Right ventricle myocardium superior (tissue), 1 donor: ENCODE measurements at regions not wholly inside any gene's neighbourhood (a gene's known extent, or its start where the extent isn't known, plus 50 kb on each side); places are given as distances from the start of the nearest gene placed in this dataset.
"Not testable (repeated sequence)": the region's sequence is repeated elsewhere in the genome, so short reads cannot be mapped to it uniquely, and the experiment has no call there.

Experiments used
- ATAC-seq: fragments of 200-7000 bp; cut with Tn5 transposase; one replicate; pipeline ENCODE4 v1.9.1; 2020; ENCODE audit warnings: mild to moderate bottlenecking; ENCODE audit not compliant: poor library complexity
- DNase-seq: peaks from one replicate; pipeline ENCODE4 v3.0.0-alpha.2; 2020
- intact Hi-C: fragments of 100-400 bp; cut with DNase I; formaldehyde crosslinking; loops from one replicate; pipeline ENCODE4 v1.11.2; 2022
- donor health status: DM: no; HTN: yes; CAD: no; lungs with severe emphysema.

- intact Hi-C loops, DNase-seq, ATAC-seq: not testable (repeated sequence)
These were observed 417.7 kb upstream of the POU3F2 start for GRCh38 chr6:98416497-98417158.

GRCh38 chr6:98433325-98434056 is 400.9 kb upstream of the POU3F2 start:
- no peak for ATAC-seq

GRCh38 chr6:98443633-98444032 is 390.7 kb upstream of the POU3F2 start:
- no peak for ATAC-seq
- intact Hi-C loops: no loop called here

More at GRCh38 chr6:98433325-98434056, 400.9 kb upstream of the POU3F2 start:
- intact Hi-C loops: no loop called here
- no peak for DNase-seq

GRCh38 chr6:98452685-98453084 is 381.7 kb upstream of the POU3F2 start:
- intact Hi-C loops: no loop called here
- DNase-seq: no peak

More at GRCh38 chr6:98443633-98444032, 390.7 kb upstream of the POU3F2 start:
- no peak for DNase-seq

GRCh38 chr6:98454809-98455322 is 379.5 kb upstream of the POU3F2 start:
- DNase-seq (no peak), ATAC-seq (no peak)
- intact Hi-C loops: no loop called here

More at GRCh38 chr6:98452685-98453084, 381.7 kb upstream of the POU3F2 start:
- no peak for ATAC-seq

- intact Hi-C loops: no loop called here
- no peak for DNase-seq
- no peak for ATAC-seq
These were observed 375.7 kb upstream of the POU3F2 start for GRCh38 chr6:98458708-98459107.

- DNase-seq (no peak), ATAC-seq (no peak)
- intact Hi-C loops: no loop called here
These were observed 371.1 kb upstream of the POU3F2 start for GRCh38 chr6:98463038-98464000.

GRCh38 chr6:98467091-98467490 is 367.3 kb upstream of the POU3F2 start:
- intact Hi-C loops: no loop called here
- no peak for ATAC-seq
- no peak for DNase-seq

GRCh38 chr6:98467902-98468301 is 366.5 kb upstream of the POU3F2 start:
- no peak for DNase-seq
- intact Hi-C loops: no loop called here

GRCh38 chr6:98469141-98469540 is 365.2 kb upstream of the POU3F2 start:
- intact Hi-C loops: no loop called here
- ATAC-seq (no peak), DNase-seq (no peak)

More at GRCh38 chr6:98467902-98468301, 366.5 kb upstream of the POU3F2 start:
- no peak for ATAC-seq

- ATAC-seq: no peak
- DNase-seq: no peak
- intact Hi-C loops: no loop called here
These were observed 363.6 kb upstream of the POU3F2 start for GRCh38 chr6:98470821-98471220.

- DNase-seq (no peak), ATAC-seq (no peak)
- intact Hi-C loops: no loop called here
These were observed 362.9 kb upstream of the POU3F2 start for GRCh38 chr6:98471444-98471843.

- ATAC-seq: no peak
- DNase-seq: no peak
- intact Hi-C loops: no loop called here
These were observed 357.1 kb upstream of the POU3F2 start for GRCh38 chr6:98477231-98477630.

- intact Hi-C loops: no loop called here
- DNase-seq (no peak), ATAC-seq (no peak)
These were observed 349.7 kb upstream of the POU3F2 start for GRCh38 chr6:98484696-98485095.

- ATAC-seq (no peak), DNase-seq (no peak)
- intact Hi-C loops: no loop called here
These were observed 348.8 kb upstream of the POU3F2 start for GRCh38 chr6:98485593-98485992.

- intact Hi-C loops: no loop called here
- no peak for ATAC-seq
These were observed 348.3 kb upstream of the POU3F2 start for GRCh38 chr6:98486057-98486456.

GRCh38 chr6:98487612-98488011 is 346.8 kb upstream of the POU3F2 start:
- ATAC-seq: no peak
- no peak for DNase-seq
- intact Hi-C loops: no loop called here

More at GRCh38 chr6:98486057-98486456, 348.3 kb upstream of the POU3F2 start:
- DNase-seq: no peak

- intact Hi-C loops: no loop called here
- DNase-seq (no peak), ATAC-seq (no peak)
These were observed 336.1 kb upstream of the POU3F2 start for GRCh38 chr6:98498144-98498775.
